VCaP (cell line): ENCODE measurements at regions not wholly inside any gene's neighbourhood (a gene's known extent, or its start where the extent isn't known, plus 50 kb on each side); places are given as distances from the start of the nearest gene placed in this dataset.
A peak's percentile ranks its signal among the peaks of the same experiment; 100 is the strongest.

Experiments used
- H3K27ac ChIP-seq: fragments of 450-650 bp; 2 replicates; pipeline ENCODE4 v1.5.1; 2017
- CTCF ChIP-seq: fragments of 450-650 bp; conservative IDR thresholded peaks from 2 replicates; pipeline ENCODE4 v1.5.1; 2017; ENCODE audit warnings: mild to moderate bottlenecking, moderate library complexity

- H3K27ac ChIP-seq: no peak overlapping the region
- TF ChIP-seq CTCF: no peak
Measured at GRCh38 chr9:118263949-118264348, 559.7 kb downstream of the TLR4 start.

GRCh38 chr9:118268046-118268445, 563.8 kb downstream of the TLR4 start:
- no peak overlapping the region for H3K27ac ChIP-seq
- no peak for TF ChIP-seq CTCF

GRCh38 chr9:118269623-118270022, 565.4 kb downstream of the TLR4 start:
- no peak for TF ChIP-seq CTCF
- H3K27ac ChIP-seq: no peak overlapping the region

GRCh38 chr9:118271331-118271730, 567.1 kb downstream of the TLR4 start:
- H3K27ac ChIP-seq: no peak overlapping the region

GRCh38 chr9:118271936-118272335, 567.7 kb downstream of the TLR4 start:
- no peak overlapping the region for H3K27ac ChIP-seq
- TF ChIP-seq CTCF: no peak

More at GRCh38 chr9:118271331-118271730, 567.1 kb downstream of the TLR4 start:
- no peak for TF ChIP-seq CTCF

- TF ChIP-seq CTCF: no peak
- H3K27ac ChIP-seq: no peak overlapping the region
Measured at GRCh38 chr9:118273048-118273447, 568.8 kb downstream of the TLR4 start.

- TF ChIP-seq CTCF: 0 out of 2 replicates have a peak, but pooled peaks have one; percentile 6
- no peak overlapping the region for H3K27ac ChIP-seq
Measured at GRCh38 chr9:118276784-118277183, 572.6 kb downstream of the TLR4 start.

- no peak overlapping the region for H3K27ac ChIP-seq
- no peak for TF ChIP-seq CTCF
Measured at GRCh38 chr9:118281772-118282171, 577.6 kb downstream of the TLR4 start.
